H1 (cell line): ENCODE measurements at regions not wholly inside any gene's neighbourhood (a gene's known extent, or its start where the extent isn't known, plus 50 kb on each side); places are given as distances from the start of the nearest gene placed in this dataset.

ENCODE experiments used
- CTCF ChIA-PET: fragments of 300-600 bp; sonication (Branson Sonifier 250); formaldehyde crosslinking; loops from one replicate; lab custom pipeline; 2021; ENCODE audit not compliant: partially characterized antibody; lab: Charles Lee
- POLR2A ChIA-PET: fragments of 300-600 bp; sonication (Branson Sonifier 250); formaldehyde crosslinking; loops from one replicate; lab custom pipeline; 2021; ENCODE audit warnings: inconsistent platforms; ENCODE audit not compliant: partially characterized antibody; lab: Charles Lee
- DNase-seq, 2 experiments: peaks; one replicate each; pipeline versions ENCODE4 v3.0.0 to v3.0.0-alpha.2; 2010 to 2022; ENCODE audit warnings: low spot score in 2 of 2, low read depth in 1 of 2, mixed read lengths in 1 of 2
- FAIRE-seq: peaks from 2 replicates; lab custom pipeline; 2011; peaks lifted over from hg19 to GRCh38; lab: Jason Lieb, UNC
- H2AFZ ChIP-seq: 2 replicates; pipeline ENCODE4 v1.8.1; 2012; ENCODE audit warnings: low read length, inconsistent platforms
- H2AK5ac ChIP-seq: 2 replicates; pipeline ENCODE4 v1.6.1; 2013; ENCODE audit warnings: low read depth, low read length
- H2BK120ac ChIP-seq: replicated peaks from 2 replicates; pipeline ENCODE3; 2013; ENCODE audit warnings: low read depth, low read length, inconsistent platforms
- H2BK12ac ChIP-seq: 2 replicates; pipeline ENCODE4 v1.6.1; 2013; ENCODE audit warnings: low read depth, low read length
- H2BK15ac ChIP-seq: 2 replicates; pipeline ENCODE4 v1.6.1; 2013; ENCODE audit warnings: low read length
- H2BK20ac ChIP-seq: 2 replicates; pipeline ENCODE4 v1.6.1; 2013; ENCODE audit warnings: low read length
- H2BK5ac ChIP-seq: 2 replicates; pipeline ENCODE4 v1.6.1; 2013; ENCODE audit warnings: low read depth, low read length
- H3K14ac ChIP-seq: 2 replicates; pipeline ENCODE4 v1.6.1; 2013; ENCODE audit warnings: inconsistent platforms; ENCODE audit not compliant: insufficient read length
- H3K18ac ChIP-seq: 2 replicates; pipeline ENCODE4 v1.6.1; 2013; ENCODE audit warnings: low read length; ENCODE audit errors: extremely low read depth
- H3K23ac ChIP-seq: 2 replicates; pipeline ENCODE4 v1.6.1; 2013; ENCODE audit warnings: inconsistent platforms; ENCODE audit not compliant: insufficient read length
- H3K23me2 ChIP-seq: 2 replicates; pipeline ENCODE4 v1.6.1; 2013; ENCODE audit warnings: low read depth, low read length
- H3K27ac ChIP-seq: 2 replicates; pipeline ENCODE4 v1.6.1; 2011; ENCODE audit warnings: low read depth, low read length, inconsistent platforms
- H3K27me3 ChIP-seq, 4 experiments: replicated peaks in 1 of 4; 1 replicate in 1 of 4; 2 replicates in 3 of 4; pipeline versions ENCODE4 v1.6.1 to v1.8.1; 2011 to 2013; ENCODE audit warnings: low read length in 3 of 4, mild to moderate bottlenecking in 3 of 4, inconsistent platforms in 2 of 4, mixed read lengths in 2 of 4, moderate library complexity in 1 of 4; ENCODE audit not compliant: control insufficient read depth in 3 of 4, insufficient read depth in 3 of 4; ENCODE audit errors: extremely low read depth in 1 of 4
- H3K36me3 ChIP-seq, 4 experiments: 2 replicates each; pipeline versions ENCODE4 v1.6.1 to v1.8.1; 2011 to 2013; ENCODE audit warnings: mild to moderate bottlenecking in 4 of 4, low read length in 3 of 4, moderate library complexity in 2 of 4, control low read depth in 1 of 4, inconsistent platforms in 1 of 4; ENCODE audit not compliant: insufficient read depth in 4 of 4, control insufficient read depth in 2 of 4
- H3K4ac ChIP-seq: replicated peaks from 2 replicates; pipeline ENCODE3; 2013; ENCODE audit warnings: low read length, low read depth, mixed read lengths, inconsistent platforms; ENCODE audit not compliant: insufficient read length
- H3K4me1 ChIP-seq, 4 experiments: replicated peaks in 1 of 4; 1 replicate in 1 of 4; 2 replicates in 3 of 4; pipeline versions ENCODE4 v1.6.1 to v1.8.1; 2011 to 2013; ENCODE audit warnings: low read length in 3 of 4, inconsistent platforms in 2 of 4, mixed read lengths in 1 of 4; ENCODE audit not compliant: insufficient read depth in 4 of 4, control insufficient read depth in 3 of 4
- H3K4me2 ChIP-seq, 2 experiments: 2 replicates each; pipeline versions ENCODE4 v1.6.1 to v1.8.1; 2011 to 2013; ENCODE audit warnings: low read depth in 2 of 2, low read length in 2 of 2, control low read depth in 1 of 2, inconsistent platforms in 1 of 2, mild to moderate bottlenecking in 1 of 2; ENCODE audit not compliant: insufficient read depth in 1 of 2
- H3K4me3 ChIP-seq, 4 experiments: fragments of 200-600, 300-600 bp in 1 of 4; sonication (generic), shearing (Covaris generic), sonication (Bioruptor Twin) in 1 of 4; 2 replicates each; pipeline versions ENCODE4 v1.5.1 to v1.8.1; 2011 to 2016; ENCODE audit warnings: low read length in 4 of 4, low read depth in 3 of 4, control low read depth in 2 of 4, inconsistent platforms in 2 of 4, mild to moderate bottlenecking in 2 of 4, mixed read lengths in 1 of 4, moderate library complexity in 1 of 4; ENCODE audit not compliant: insufficient read depth in 2 of 4; ENCODE audit errors: extremely low read depth in 1 of 4
- H3K56ac ChIP-seq: replicated peaks from 2 replicates; pipeline ENCODE3; 2013; ENCODE audit warnings: low read depth, mild to moderate bottlenecking, mixed read lengths, low read length, inconsistent platforms; ENCODE audit not compliant: insufficient read length
- H3K79me1 ChIP-seq: 2 replicates; pipeline ENCODE4 v1.6.1; 2013; ENCODE audit warnings: low read depth, low read length, control low read depth
- H3K79me2 ChIP-seq, 2 experiments: 2 replicates each; pipeline versions ENCODE4 v1.6.1 to v1.8.1; 2012 to 2013; ENCODE audit warnings: low read length in 2 of 2, mild to moderate bottlenecking in 2 of 2, inconsistent platforms in 1 of 2; ENCODE audit not compliant: insufficient read depth in 2 of 2, control insufficient read depth in 1 of 2
- H3K9ac ChIP-seq, 4 experiments: replicated peaks in 1 of 4; 1 replicate in 1 of 4; 2 replicates in 3 of 4; pipeline versions ENCODE4 v1.6.1 to v1.8.1; 2011 to 2013; ENCODE audit warnings: low read depth in 3 of 4, low read length in 3 of 4, control low read depth in 2 of 4, mild to moderate bottlenecking in 2 of 4, moderate library complexity in 2 of 4, inconsistent platforms in 1 of 4; ENCODE audit errors: extremely low read depth in 1 of 4
- H3K9me3 ChIP-seq, 2 experiments: 2 replicates each; pipeline versions ENCODE4 v1.6.1 to v1.8.1; 2012 to 2013; ENCODE audit warnings: mild to moderate bottlenecking in 2 of 2, moderate library complexity in 2 of 2, control low read depth in 1 of 2, inconsistent platforms in 1 of 2, low read depth in 1 of 2, low read length in 1 of 2, mixed read lengths in 1 of 2; ENCODE audit not compliant: insufficient read depth in 2 of 2
- H4K20me1 ChIP-seq, 2 experiments: replicated peaks in 1 of 2; 2 replicates each; pipeline versions ENCODE3 to v1.8.1; 2011 to 2013; ENCODE audit warnings: inconsistent platforms in 2 of 2, low read length in 2 of 2, mild to moderate bottlenecking in 1 of 2; ENCODE audit not compliant: insufficient read depth in 2 of 2, control insufficient read depth in 1 of 2
- H4K5ac ChIP-seq: 2 replicates; pipeline ENCODE4 v1.6.1; 2013; ENCODE audit warnings: low read length, low read depth, mixed read lengths, inconsistent platforms; ENCODE audit not compliant: insufficient read length
- H4K8ac ChIP-seq: 2 replicates; pipeline ENCODE4 v1.8.0; 2013; ENCODE audit warnings: mild to moderate bottlenecking, moderate library complexity, low read length, inconsistent platforms; ENCODE audit not compliant: insufficient read depth; ENCODE audit errors: extremely low read depth
- H4K91ac ChIP-seq: replicated peaks from 2 replicates; pipeline ENCODE3; 2013; ENCODE audit warnings: low read length, mixed read lengths, inconsistent platforms; ENCODE audit not compliant: insufficient read length
- ATF2 ChIP-seq: IDR thresholded peaks from 2 replicates; pipeline ENCODE4 v1.6.1; 2012; ENCODE audit warnings: low read length, inconsistent platforms
- BRCA1 ChIP-seq: IDR thresholded peaks from 2 replicates; pipeline ENCODE4 v1.6.1; 2012; ENCODE audit warnings: low read depth, low read length, improper control_type of control experiment
- CBX5 ChIP-seq: fragments of 300-800, 300-1000 bp; sonication (generic); IDR thresholded peaks from 2 replicates; pipeline ENCODE4 v1.7.1; 2016; ENCODE audit warnings: antibody characterized with exemption, low read length, low read depth
- EGR1 ChIP-seq: IDR thresholded peaks from 2 replicates; pipeline ENCODE4 v1.6.1; 2011; ENCODE audit warnings: low read depth, low read length, borderline replicate concordance
- EZH2 ChIP-seq: fragments of 200-600 bp; sonication (generic); IDR thresholded peaks from 2 replicates; pipeline ENCODE4 v1.7.1; 2012; ENCODE audit warnings: low read depth, mild to moderate bottlenecking, moderate library complexity, low read length, inconsistent platforms; ENCODE audit not compliant: severe bottlenecking
- HDAC2 ChIP-seq, 2 experiments: fragments of 300-600 bp in 1 of 2; sonication (generic) in 1 of 2; IDR thresholded peaks; 2 replicates each; pipeline ENCODE4 v1.6.1; 2011 to 2012; ENCODE audit warnings: low read depth in 2 of 2, low read length in 2 of 2, mild to moderate bottlenecking in 2 of 2, moderate library complexity in 2 of 2, borderline replicate concordance in 1 of 2, inconsistent platforms in 1 of 2
- KDM4A ChIP-seq: IDR thresholded peaks from one replicate; pipeline ENCODE4 v1.7.1; 2012; ENCODE audit warnings: low read depth, mild to moderate bottlenecking, moderate library complexity, low read length, inconsistent platforms; ENCODE audit not compliant: severe bottlenecking
- MAX ChIP-seq: IDR thresholded peaks from 2 replicates; pipeline ENCODE4 v1.6.1; 2012; ENCODE audit warnings: inconsistent platforms
- PHF8 ChIP-seq: fragments of 200-600 bp; sonication (generic); conservative IDR thresholded peaks from 2 replicates; pipeline ENCODE4 v1.7.1; 2012; ENCODE audit warnings: low read depth, mild to moderate bottlenecking, inconsistent platforms, low read length, moderate library complexity
- SAP30 ChIP-seq: fragments of 300-600 bp; sonication (generic); IDR thresholded peaks from 2 replicates; pipeline ENCODE4 v1.7.1; 2012; ENCODE audit warnings: low read length, moderate library complexity, mild to moderate bottlenecking, inconsistent platforms; ENCODE audit not compliant: insufficient read depth, insufficient replicate concordance
- YY1 ChIP-seq: IDR thresholded peaks from 2 replicates; pipeline ENCODE4 v1.6.1; 2011; ENCODE audit warnings: low read depth, mild to moderate bottlenecking, low read length
- WGBS, 2 experiments: shearing (Covaris generic) in 1 of 2; methylation state at CpG; one replicate each; pipeline versions ENCODE4 v1.1.6 to v1.1.7; 2013 to 2015; ENCODE audit warnings: low lambda C conversion rate in 2 of 2, mixed read lengths in 2 of 2, inconsistent platforms in 1 of 2, low coverage in 1 of 2, missing lambda C conversion rate in 1 of 2; ENCODE audit not compliant: insufficient replicate concordance in 2 of 2, insufficient coverage in 1 of 2, insufficient read length in 1 of 2; ENCODE audit errors: extremely low coverage in 1 of 2, missing lambda C conversion rate in 1 of 2; 5-methylcytosine and 5-hydroxymethylcytosine counted together

GRCh38 chr16:85362443-85362842 is 250.2 kb upstream of the CIBAR2 start:
- Histone ChIP-seq H3K27ac (no peak overlapping the region), H3K18ac (no peak overlapping the region), H4K5ac (no peak overlapping the region), H2AFZ (no peak overlapping the region), H3K27me3 (peaks cover 0 to 9% (median 3%) of the 10 kb centered on the region in 4 experiments; a peak in 3 of 7 replicates), H3K4ac (no peak overlapping the region), H2AK5ac (no peak overlapping the region), H3K4me1 (peaks cover 8 to 20% (median 12%) of the 10 kb centered on the region in 4 experiments), H3K56ac (no peak overlapping the region), H2BK12ac (peak overlapping the region; percentile 50; the same call in 1 of the 2 replicates), H3K14ac (no peak overlapping the region), H3K9ac (no peak overlapping the region), H3K23me2 (no peaks in the 10 kb centered on the region), H3K23ac (no peak overlapping the region), H2BK15ac (no peak overlapping the region), H3K4me3 (no peak overlapping the region), H3K9me3 (no peaks in the 10 kb centered on the region), H4K8ac (no peak overlapping the region), H2BK20ac (no peak overlapping the region), H3K79me2 (no peaks in the 10 kb centered on the region), H4K20me1 (peaks cover 5 to 8% of the 10 kb centered on the region in 2 experiments), H3K4me2 (no peak overlapping the region), H4K91ac (no peak overlapping the region), H3K79me1 (peaks cover 2% of the 10 kb centered on the region; the same call in 1 of the 2 replicates), H3K36me3 (no peaks in the 10 kb centered on the region), H2BK5ac (no peak overlapping the region), H2BK120ac (no peak overlapping the region)
- POLR2A ChIA-PET, result no interaction called here
- CTCF ChIA-PET, result interaction anchor here (0.8 to 12.5 kb wide), 15 partner anchors 8 to 254 kb away, joined by 3 to 177 read pairs (median 5); no protein-coding TSS in a partner anchor
- FAIRE-seq (no peak), DNase-seq (no peak)
- WGBS, 2 experiments, result 91% methylated on average over 6 of the region's 6 CpGs; no CpG with 5 or more reads in 1 of the 2 experiments
- TF ChIP-seq PHF8 (no peak), SAP30 (no peak), EGR1 (no peak), EZH2 (no peak), HDAC2 (IDR thresholded peaks at IDR 0.05; ENCODE audit: borderline replicate concordance in 1 of 2, low read depth in 2 of 2, low read length in 2 of 2) (no peak), BRCA1 (no peak), CBX5 (no peak), MAX (no peak), YY1 (no peak), KDM4A (no peak), ATF2 (no peak)
